ENCODE measurements at regions not wholly inside any gene's neighbourhood (a gene's known extent, or its start where the extent isn't known, plus 50 kb on each side); places are given as distances from the start of the nearest gene placed in this dataset.
A peak's percentile ranks its signal among the peaks of the same experiment; 100 is the strongest.

DNA sequence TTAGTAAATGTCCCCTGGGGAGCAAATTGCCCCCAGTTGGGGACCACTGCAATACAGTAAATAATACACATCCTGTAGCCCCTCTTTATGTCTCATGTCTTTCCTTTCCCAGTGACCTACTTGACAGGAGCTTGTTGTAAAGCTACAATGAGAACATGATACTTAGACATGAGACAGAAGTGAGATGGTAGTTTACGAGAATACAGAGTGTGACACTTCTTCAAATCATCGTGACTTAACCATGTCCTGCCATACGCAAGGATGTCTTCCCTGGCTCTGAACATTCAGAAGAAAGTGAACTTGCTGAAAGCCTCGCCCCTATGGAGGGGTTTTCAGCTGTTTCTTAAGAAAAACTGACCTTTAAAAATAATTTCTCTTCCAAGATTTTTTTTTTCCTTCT, 101.0 kb upstream of the SPACA1 start:
- TF ChIP-seq POLR2A (IDR thresholded peaks at IDR 0.05; ENCODE audit: low read length) = no peak
- no peak for TF ChIP-seq GATA1 (IDR thresholded peaks at IDR 0.05; ENCODE audit: low read depth, low read length)
- no peak for DNase-seq

DNA sequence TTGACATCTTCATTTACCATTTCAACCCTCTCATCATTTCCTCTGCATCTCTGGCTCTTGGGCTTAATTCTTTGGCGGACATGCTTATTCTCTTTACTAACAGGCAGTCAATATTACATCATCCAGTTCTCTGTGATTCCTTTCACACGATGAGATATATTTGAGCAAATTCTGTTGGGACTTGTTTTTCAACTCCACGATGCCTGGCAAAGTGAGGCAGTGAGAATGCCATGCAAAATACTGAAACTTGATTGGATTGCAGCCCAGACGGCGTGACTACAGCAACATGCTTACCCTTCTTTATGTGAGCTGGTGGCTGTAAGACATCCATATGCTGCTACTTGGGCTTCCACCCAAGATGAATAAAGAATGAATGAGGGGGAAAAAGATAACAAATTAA, 101.7 kb upstream of the SPACA1 start:
- TF ChIP-seq POLR2A (IDR thresholded peaks at IDR 0.05; ENCODE audit: low read length) (no peak), GATA1 (IDR thresholded peaks at IDR 0.05; ENCODE audit: low read depth, low read length) (no peak)
- DNase-seq = no peak

DNA sequence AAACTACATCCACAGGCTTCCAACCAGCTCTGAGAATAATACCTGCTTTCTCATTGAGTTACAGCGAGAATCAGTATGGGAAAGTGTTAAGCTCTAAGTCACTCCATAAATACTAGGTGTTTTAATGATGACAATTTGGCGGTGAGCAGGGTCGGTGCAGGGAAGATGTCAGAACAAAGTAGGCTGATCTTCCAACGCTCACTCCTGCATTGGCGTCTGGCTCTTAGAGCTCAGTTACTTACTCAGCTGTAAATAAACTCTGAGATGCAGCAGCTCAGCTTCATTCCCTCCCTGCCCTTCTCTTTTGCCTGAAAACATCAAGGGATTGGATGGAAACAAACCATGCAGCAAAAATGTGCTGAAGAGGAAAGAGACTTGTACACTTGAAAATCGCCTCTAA, 102.5 kb upstream of the SPACA1 start:
- DNase-seq = no peak
- TF ChIP-seq POLR2A (IDR thresholded peaks at IDR 0.05; ENCODE audit: low read length) = no peak
- no peak for TF ChIP-seq GATA1 (IDR thresholded peaks at IDR 0.05; ENCODE audit: low read depth, low read length)

DNA sequence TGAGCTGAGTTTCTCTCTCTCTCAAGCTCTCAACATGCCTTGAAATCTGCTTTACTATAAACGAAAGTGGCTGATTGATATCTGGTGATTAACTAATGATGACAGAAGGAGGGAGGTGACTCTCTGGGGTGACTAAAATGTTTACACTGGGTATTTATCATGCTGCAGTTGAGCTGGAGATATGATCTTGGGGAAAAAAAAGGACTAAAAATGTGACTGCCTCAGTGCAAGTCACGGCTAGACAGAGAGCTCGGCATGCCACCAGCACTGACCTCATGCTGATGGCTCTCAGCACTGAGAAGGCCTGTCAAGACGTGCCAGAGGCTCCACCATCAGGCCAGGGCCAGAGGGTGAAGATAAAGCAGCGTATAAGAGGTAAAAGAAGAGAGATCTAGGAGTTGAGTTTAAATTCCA, 103.1 kb upstream of the SPACA1 start:
- TF ChIP-seq GATA1 (IDR thresholded peaks at IDR 0.05; ENCODE audit: low read depth, low read length) (no peak), POLR2A (IDR thresholded peaks at IDR 0.05; ENCODE audit: low read length) (no peak)
- DNase-seq = peak; percentile 25 to 49

DNA sequence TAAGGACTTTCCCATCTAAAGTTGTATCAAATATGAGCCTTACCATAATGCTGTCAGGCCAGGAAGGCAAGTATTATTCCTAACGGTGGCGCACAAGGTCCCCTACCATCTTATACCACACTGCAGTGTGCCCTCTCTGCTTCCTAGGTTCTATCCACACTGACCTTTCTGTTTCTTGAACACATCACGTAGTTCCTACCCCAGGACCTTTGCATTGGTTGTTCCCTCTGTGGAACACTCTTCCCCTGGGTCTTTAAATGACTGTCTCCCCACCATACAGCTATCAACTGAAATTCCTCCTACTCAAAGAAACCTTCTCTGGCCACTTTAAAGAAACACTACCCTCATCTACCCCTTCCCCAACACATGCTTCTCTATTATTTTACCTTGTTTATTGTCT, 104.5 kb upstream of the SPACA1 start:
- no peak for DNase-seq
- TF ChIP-seq POLR2A (IDR thresholded peaks at IDR 0.05; ENCODE audit: low read length) = no peak
- TF ChIP-seq GATA1 (IDR thresholded peaks at IDR 0.05; ENCODE audit: low read depth, low read length) = no peak

DNA sequence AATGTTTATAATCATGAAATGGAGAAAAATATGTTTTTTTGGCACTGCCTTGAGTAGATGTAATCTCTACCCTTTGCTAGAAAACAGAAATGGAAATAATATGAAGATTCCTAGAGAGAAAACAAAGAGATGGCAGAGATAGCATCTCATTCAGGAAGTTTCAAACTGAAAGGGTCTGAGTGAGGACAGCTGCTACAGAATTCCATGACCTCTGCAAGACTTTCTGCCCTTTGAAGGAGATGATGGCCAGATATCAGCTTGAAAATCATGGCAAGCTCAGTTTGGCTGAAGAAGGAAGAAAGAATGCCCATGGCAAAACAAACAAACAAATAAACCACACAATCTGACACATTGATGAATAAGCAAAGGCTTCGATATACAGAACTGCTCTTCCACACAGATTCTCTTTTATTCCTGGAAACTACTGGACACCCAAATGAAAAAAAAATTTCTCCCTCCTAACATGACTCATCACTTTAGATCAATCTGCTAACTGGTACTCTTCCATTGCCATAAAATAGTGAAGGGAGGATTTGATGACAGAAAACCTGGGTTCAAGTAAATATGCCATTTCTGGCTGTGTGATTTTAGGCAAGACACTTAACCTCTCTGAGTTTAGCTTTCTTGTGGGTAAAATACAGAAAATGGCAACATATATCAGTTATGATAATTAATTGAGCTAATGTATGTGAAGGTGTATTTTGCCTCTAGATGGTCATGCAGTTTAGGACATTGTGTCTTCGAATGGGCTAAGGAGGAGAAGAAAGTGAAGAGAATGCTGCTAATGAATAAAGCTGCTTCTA, 105.9 kb upstream of the SPACA1 start:
- DNase-seq = no peak

DNA sequence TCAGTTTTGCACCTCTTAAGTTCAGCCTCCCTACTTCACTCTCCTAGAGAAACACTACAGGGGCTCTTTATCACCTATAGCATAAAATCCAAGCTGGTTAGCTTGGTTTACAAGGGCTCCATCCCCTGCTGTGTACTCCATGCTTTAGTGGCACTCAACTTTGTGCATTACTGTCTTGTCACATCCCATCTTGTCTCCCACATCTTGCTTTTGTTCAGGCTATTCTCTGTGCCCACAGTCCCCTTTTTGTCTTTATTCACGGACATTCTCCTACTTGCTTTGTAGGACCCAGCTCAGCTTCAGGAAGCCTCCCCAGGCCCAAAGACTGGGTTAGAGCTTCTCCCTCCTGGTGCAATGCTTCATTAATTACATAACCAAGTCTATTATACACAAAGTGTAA, 107.9 kb upstream of the SPACA1 start:
- no peak for DNase-seq
- TF ChIP-seq POLR2A (IDR thresholded peaks at IDR 0.05; ENCODE audit: low read length) = no peak
- TF ChIP-seq GATA1 (IDR thresholded peaks at IDR 0.05; ENCODE audit: low read depth, low read length) = no peak

More for the DNA sequence above, 105.9 kb upstream of the SPACA1 start:
- TF ChIP-seq POLR2A (IDR thresholded peaks at IDR 0.05; ENCODE audit: low read length) = no peak
- no peak for TF ChIP-seq GATA1 (IDR thresholded peaks at IDR 0.05; ENCODE audit: low read depth, low read length)

DNA sequence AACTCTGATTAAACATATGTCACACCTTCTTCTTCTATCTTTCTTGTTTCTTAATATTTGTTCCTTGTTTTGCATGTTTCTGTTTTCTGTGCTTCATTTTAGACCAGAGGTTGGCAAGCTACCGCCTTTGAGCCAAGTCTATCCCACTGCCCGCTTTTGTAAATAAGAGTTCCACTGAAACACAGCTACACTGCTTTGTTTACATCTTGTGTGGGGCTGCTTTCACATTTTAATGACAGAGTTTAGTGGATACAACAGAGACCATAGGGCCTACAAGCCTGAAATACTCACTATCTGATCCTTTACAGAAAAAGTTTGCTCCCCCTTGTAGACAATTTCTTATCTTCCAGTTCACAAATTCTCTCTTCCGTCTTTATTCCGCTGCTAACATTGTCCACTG, 109.4 kb upstream of the SPACA1 start:
- TF ChIP-seq POLR2A (IDR thresholded peaks at IDR 0.05; ENCODE audit: low read length) (no peak), GATA1 (IDR thresholded peaks at IDR 0.05; ENCODE audit: low read depth, low read length) (no peak)
- no peak for DNase-seq

DNA sequence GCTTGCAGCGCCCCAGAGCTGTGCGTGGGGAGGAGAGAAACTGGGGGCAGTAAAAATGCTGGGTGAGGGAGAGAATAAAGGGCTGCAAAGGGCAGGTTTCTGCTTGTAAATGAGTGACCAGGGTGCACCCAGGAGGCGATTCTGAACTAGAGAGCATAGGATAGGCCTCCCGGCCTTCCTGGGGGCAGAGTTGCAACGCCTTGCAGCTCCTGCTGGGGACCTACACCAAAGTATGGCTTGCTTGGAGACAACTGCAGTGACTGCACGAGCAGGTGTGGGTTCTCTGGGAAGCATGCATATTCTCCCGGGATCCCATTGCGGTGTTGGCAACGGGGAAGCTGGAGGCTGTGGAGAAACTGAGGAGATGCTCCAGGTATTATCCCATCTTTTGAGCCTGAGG, 111.6 kb upstream of the SPACA1 start:
- DNase-seq = no peak
- no peak for TF ChIP-seq GATA1 (IDR thresholded peaks at IDR 0.05; ENCODE audit: low read depth, low read length)
- no peak for TF ChIP-seq POLR2A (IDR thresholded peaks at IDR 0.05; ENCODE audit: low read length)

DNA sequence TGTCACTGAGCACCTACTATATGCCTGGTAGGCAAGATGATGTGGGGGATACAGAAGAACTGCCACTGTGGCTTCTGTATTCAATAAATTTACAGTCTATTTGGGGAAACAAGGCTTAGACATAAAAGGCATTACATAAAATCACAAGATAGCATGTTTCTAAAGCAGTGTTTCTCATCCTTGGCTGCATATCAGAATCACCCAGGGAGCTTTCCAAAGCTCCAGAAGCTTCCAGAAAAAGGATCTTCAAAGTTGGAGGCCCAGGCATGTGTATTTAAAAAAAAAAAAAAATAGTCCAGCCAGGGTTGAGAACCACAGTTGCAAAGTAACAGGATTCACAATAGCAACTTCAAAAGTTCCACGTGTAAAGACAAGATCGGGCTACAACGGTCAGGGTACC, 112.4 kb upstream of the SPACA1 start:
- no peak for DNase-seq
- no peak for TF ChIP-seq POLR2A (IDR thresholded peaks at IDR 0.05; ENCODE audit: low read length)
- no peak for TF ChIP-seq GATA1 (IDR thresholded peaks at IDR 0.05; ENCODE audit: low read depth, low read length)

DNA sequence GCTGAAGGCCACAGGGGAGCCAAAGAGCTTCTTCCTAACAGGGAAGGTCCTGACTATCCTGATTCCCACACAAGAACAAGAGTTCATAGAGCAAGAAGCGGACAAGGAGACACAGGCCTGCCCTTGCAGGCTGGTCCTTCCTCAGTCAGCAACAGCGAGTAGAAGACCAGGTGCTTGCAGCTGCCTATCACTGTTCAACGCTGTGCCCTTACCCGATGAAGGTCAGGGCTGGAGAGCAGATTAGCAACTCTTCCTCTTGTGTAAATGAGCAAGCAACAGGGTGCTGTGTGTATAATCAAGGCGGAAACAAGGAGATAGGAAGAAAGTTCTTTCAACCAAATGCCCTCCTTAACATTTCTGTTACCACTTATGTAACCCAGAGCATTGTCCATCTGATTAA, 115.3 kb upstream of the SPACA1 start:
- DNase-seq = no peak
- TF ChIP-seq GATA1 (IDR thresholded peaks at IDR 0.05; ENCODE audit: low read depth, low read length) (no peak), POLR2A (IDR thresholded peaks at IDR 0.05; ENCODE audit: low read length) (no peak)

DNA sequence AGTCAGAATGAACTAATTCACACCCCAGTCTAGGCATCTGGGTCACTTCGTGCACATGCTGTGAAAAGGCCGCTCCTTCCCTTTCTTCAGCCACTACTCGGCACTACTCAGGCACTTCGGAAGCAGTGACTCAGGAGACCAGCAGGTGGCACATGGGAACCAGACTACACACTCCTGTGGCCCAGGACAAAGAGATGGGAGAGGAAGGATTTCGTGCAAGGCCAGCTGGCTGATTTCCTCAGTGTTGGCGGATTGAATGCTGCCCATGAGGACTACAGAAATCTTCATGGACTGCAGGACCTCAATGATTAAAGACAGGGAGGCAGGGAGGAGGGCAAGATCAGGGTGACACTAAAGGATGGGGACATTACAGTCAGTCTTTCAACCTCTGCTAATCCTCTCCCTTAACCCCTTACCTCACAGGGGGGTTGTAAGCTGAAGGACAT, 117.8 kb upstream of the SPACA1 start:
- TF ChIP-seq POLR2A (IDR thresholded peaks at IDR 0.05; ENCODE audit: low read length) (no peak), GATA1 (IDR thresholded peaks at IDR 0.05; ENCODE audit: low read depth, low read length) (no peak)
- peak; percentile 61 to 70 for DNase-seq

DNA sequence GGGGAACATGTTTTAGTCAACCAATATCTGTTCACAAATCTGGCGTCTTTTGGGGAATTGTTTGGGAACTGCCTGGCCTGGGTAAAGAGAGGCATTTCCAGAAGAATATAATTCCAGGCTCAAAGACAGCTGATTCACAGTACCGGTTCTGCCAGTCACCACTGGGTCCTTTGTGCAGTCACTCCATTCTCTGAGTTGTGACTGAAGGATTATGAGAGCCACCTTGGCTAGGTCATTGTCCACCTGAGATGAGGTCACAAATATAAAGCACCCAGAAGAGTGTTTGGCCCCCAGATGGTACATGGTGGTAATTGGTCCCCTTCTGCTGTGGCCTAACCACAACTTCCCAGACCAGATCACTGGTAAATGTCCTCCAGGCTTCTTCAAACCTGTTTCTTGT, 121.0 kb upstream of the SPACA1 start:
- no peak for TF ChIP-seq GATA1 (IDR thresholded peaks at IDR 0.05; ENCODE audit: low read depth, low read length)
- no peak for TF ChIP-seq POLR2A (IDR thresholded peaks at IDR 0.05; ENCODE audit: low read length)

DNA sequence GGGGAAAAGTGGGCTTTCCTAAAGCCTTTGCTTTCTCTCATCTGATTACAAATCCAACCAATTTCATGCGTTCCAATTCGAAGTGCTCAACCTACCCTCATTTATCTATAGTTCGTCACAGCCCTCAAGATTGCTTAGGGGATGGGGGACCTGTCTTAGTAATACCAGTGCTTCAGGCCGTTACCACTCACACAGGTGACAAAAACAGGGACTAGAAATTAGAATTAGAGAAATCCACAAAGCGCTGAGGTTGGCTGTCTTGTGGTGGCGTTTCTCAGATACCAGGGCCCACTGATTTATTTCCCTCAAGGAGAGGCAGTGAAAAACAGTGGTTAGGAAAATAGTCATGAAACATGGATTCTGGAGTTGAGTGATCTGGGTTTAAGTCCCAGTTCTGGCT, 121.6 kb upstream of the SPACA1 start:
- DNase-seq = no peak
- no peak for TF ChIP-seq POLR2A (IDR thresholded peaks at IDR 0.05; ENCODE audit: low read length)
- no peak for TF ChIP-seq GATA1 (IDR thresholded peaks at IDR 0.05; ENCODE audit: low read depth, low read length)

More for the DNA sequence above, 121.0 kb upstream of the SPACA1 start:
- no peak for DNase-seq

DNA sequence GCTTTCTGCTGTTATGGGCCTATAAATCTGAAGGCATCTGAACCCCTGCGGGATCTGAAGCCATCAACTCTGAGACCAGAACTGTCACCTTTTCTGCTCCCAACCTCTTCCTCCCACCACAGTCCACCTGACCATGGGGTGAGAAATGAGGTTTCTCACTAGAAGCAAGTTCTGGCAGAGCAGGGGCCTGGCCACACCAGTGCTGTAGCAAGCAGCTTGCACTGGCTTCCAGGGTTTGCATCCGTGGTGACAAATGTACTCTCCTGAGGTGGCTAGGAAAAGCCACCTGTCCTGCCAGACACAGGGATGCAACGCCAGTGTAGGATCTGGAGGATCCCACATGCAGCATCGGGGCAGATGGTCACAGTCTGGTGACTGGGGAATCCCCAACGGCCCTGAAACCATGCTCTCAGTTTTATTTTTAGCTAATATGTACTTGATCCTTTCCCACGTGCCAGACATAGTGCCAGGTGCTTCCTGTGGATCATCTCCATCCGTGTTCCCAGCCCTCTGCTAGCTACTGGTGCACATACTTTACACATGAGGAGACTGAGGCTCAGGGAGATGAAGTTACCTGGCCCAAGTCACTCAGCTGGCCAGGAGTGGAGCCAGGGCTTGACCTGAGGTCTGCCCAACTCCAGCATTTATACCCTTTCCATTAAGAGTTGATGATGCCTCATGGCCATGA, 122.1 kb upstream of the SPACA1 start:
- TF ChIP-seq GATA1 (IDR thresholded peaks at IDR 0.05; ENCODE audit: low read depth, low read length) = no peak
- TF ChIP-seq POLR2A (IDR thresholded peaks at IDR 0.05; ENCODE audit: low read length) = no peak
- DNase-seq = no peak

All from erythroblast (primary cell).